ENCODE measurements at regions not wholly inside any gene's neighbourhood (a gene's known extent, or its start where the extent isn't known, plus 50 kb on each side); places are given as distances from the start of the nearest gene placed in this dataset.
"Not testable (repeated sequence)": the region's sequence is repeated elsewhere in the genome, so short reads cannot be mapped to it uniquely, and the experiment has no call there.

GRCh38 chr1:221983444-221983843 is 241.6 kb upstream of the DUSP10 start:
- no peak for DNase-seq

GRCh38 chr1:221981461-221981860 is 239.6 kb upstream of the DUSP10 start:
- no peak for DNase-seq

DNA sequence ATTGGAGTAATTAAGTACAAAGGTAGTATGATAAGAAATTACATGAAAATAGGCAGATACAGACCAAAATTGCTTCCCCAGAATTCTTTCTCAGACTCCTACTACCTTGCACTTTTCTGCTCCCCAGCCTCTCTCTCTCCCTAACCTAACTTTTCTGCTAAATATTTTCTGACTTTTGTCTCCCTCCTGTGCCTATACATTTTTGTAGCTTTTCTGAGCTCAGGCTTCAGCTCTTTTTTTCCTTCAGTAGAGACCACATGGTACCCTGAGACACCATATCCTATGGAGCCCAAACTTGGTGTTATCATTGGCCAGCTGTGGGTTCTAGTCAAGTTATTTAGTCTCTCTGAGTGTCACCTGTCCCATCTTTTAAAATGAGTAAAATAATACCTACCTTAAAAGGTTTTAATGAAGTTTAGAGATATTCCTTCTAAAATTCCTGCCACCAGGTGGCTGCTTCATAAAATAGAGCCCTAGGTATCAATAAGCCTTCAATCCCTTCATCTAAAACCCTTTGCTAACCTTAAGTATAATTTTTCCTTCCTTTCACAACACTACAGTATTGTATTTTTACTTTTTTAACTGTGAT is 237.6 kb upstream of the DUSP10 start:
- DNase-seq = no peak

DNA sequence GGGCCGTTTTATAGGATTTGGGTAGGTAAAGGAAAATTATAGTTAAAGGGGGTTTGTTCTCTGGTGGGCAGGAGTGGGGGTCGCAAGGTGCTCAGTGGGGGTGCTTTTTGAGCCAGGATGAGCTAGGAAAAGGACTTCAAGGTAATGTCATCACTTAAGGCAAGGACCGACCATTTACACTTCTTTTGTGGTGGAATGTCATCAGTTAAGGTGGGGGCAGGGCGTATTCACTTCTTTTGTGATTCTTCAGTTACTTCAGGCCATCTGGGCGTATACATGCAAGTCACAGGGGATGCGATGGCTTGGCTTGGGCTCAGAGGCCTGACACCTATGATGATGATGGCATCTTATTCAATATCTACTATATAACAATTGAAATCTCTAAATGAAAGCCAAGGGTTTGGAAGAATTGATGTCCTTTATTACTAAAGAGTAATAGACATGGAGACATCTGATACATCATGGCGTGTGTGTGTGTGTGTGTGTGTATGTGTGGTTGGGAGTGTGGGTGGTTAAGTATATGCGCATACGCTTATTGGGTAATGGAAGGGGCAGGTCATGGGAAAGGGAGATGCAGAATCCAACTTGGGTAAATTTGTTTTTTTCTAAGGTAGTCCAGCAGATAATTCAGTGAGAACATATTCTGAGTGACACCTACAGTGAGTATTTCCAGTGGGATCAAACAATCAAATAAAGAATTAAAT is 236.9 kb upstream of the DUSP10 start:
- not testable (repeated sequence) for DNase-seq

- DNase-seq = not testable (repeated sequence)
Measured at GRCh38 chr1:221973787-221974186, 231.9 kb upstream of the DUSP10 start.

DNA sequence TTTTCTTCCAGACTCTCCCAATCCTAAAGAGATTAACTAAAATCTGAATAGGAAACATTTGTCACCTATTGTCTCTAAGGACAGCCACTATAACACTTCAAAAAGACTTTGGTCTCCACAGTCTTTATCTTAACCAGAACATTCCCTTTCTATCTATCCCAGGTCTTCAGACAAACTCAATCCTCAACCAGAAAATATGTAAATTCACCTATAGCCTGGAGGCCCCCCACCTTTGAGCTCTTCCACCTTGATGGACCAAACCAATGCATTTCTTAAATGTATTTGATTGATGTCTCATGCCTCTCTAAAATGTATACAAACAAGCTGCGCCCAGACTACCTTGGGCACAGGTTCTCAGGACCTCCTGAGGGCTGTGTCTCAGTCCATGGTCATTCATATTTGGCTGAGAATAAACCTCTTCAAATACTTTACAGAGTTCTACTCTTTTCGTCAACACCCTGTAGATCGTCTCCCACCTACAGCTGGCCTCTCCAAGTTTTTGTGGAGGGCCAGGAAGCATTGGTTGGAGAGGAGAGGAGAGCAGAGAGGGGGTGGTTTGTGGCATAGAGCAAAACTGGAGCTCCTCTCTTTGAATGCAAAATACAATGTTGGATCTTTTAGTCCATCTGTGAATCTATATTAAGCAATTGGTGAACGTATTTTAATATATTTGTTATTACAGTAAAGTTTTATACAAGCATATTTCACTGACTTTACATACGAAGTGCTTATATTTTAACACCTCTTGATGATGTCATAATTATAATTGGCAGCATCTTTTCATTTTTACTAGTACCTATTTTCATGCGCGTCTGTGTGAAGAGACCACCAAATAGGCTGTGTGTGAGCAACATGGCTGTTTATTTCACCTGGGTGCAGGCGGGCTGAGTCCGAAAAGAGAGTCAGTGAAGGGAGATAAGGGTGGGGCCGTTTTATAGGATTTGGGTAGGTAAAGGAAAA is 230.7 kb upstream of the DUSP10 start:
- no peak for DNase-seq

- DNase-seq = not testable (repeated sequence)
Measured at GRCh38 chr1:221971035-221971434, 229.1 kb upstream of the DUSP10 start.

DNA sequence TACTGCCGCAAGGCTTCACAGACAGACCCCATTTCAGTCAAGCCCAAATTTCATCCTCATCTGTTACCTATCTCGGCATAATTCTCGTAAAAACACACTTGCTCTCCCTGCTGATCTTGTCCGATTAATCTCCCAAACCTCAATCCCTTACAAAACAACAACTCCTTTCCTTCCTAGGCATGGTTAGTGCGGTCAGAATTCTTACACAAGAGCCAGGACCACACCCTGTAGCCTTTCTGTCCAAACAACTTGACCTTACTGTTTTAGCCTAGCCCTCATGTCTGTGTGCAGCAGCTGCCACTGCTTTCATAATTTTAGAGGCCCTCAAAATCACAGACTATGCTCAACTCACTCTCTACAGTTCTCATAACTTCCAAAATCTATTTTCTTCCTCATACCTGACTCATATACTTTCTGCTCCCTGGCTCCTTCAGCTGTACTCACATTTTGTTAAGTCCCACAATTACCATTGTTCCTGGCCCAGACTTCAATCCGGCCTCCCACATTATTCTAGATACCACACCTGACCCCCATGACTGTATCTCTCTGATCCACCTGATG is 227.5 kb upstream of the DUSP10 start:
- not testable (repeated sequence) for DNase-seq

- DNase-seq = not testable (repeated sequence)
Measured at GRCh38 chr1:221967538-221967937, 225.6 kb upstream of the DUSP10 start.

- not testable (repeated sequence) for DNase-seq
Measured at GRCh38 chr1:221966888-221967287, 225.0 kb upstream of the DUSP10 start.

DNA sequence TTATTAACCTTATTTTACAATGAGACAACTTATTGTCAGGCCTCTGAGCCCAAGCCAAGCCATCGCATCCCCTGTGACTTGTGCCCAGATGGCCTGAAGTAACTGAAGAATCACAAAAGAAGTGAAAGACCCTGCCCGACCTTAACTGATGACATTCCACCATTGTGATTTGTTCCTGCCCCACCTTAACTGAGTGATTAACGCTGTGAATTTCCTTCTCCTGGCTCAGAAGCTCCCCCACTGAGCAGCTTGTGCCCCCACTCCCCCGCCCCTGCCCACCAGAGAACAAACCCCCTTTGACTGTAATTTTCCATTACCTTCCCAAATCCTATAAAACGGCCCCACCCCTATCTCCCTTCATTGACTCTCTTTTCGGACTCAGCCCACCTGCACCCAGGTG is 224.0 kb upstream of the DUSP10 start:
- not testable (repeated sequence) for DNase-seq

DNA sequence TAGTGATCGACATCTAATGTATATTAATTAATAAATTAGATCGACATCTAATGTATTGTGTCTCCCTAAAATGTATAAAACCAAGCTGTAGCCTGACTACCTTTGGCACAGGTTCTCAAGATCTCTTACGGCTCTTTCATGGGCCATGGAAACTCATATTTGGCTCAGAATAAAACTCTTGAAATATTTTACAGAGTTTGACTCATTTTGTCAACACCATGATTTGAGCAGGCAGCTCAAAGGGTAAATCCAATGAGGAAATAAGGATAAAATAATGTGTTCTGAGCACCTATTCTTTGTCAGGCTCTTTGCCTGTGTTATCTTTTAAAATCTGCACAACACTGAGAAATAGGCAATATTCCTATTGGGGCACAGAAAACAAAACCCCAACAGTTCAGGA is 223.4 kb upstream of the DUSP10 start:
- no peak for DNase-seq

DNA sequence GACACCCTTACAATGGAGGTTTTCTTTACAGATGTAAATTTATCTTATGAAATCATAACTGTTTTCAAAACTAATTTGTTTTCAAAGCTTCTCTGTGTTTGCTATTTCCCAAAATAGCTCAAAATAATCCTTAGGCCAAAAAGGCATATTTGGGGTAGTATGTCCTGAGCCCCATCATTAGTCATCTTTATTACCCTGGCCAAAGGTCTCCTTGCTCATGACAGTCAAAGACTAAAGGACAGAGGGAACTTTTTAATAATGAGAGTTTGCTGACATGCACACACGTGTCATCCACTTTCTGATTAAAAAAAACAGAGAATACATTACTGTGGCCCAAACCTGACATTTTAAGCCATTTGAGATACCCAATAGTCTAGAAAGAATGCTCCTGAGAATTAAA is 221.9 kb upstream of the DUSP10 start:
- no peak for DNase-seq

DNA sequence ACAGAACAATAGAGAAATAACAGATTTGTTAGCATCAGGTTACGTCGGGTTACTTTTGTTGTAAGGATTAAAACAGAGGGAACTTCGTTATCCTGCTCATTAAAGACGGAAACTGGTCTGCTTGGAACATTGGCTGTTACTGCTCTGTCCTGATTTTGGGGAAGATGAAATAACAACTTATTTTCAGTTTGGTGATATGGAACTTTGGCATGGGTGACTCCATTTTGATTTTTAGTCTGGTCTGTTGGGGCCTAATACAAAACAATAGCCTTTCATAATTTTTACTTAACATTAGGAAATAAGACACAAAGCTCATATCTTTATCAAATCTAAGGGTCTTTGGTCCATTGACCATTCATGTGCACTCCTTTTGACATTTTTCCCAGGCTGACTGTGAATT is 220.5 kb upstream of the DUSP10 start:
- DNase-seq = no peak

- DNase-seq = peak; percentile 69
Measured at GRCh38 chr1:221961532-221962292, 219.8 kb upstream of the DUSP10 start.

- DNase-seq = not testable (repeated sequence)
Measured at GRCh38 chr1:221958161-221958562, 216.3 kb upstream of the DUSP10 start.

GRCh38 chr1:221957350-221957749 is 215.5 kb upstream of the DUSP10 start:
- DNase-seq = not testable (repeated sequence)

DNA sequence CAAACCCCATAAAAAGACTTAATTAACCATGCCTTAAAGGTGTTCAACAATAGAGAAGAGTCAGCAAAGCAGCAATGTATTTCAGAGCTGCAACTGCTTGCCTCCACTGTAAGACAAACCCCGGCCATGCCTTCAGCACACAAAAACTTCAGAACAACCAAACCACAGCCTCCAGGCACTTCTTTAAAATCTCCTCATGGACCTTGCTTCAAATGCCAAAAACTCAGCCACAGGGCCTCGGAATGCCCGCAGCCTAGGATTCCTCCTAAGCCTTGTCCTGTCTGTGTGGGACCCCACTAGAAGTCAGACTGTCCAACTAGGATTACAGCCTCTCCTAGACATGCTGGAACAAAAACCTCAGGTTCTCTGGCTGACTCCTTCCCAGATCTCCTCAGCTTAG is 208.1 kb upstream of the DUSP10 start:
- no peak for DNase-seq

GRCh38 chr1:221948459-221948858 is 206.6 kb upstream of the DUSP10 start:
- DNase-seq = no peak

DNA sequence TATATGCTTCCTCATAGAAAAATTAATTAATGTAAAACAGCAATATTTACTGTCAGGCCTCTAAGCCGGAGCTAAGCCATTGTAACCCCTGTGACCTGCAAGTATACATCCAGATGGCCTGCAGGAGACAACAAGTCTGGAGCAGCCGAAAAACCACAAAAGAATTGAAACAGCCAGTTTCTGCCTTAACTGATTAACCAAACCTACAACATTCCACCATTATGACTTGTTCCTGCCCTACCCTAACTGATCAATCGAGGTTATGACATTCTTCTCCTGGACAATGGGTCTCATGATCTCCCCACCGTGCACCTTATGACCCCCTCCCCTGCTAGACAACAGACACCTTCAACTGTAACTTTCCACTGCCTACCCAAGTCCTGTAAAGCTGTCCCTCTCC is 205.8 kb upstream of the DUSP10 start:
- DNase-seq = no peak

DNA sequence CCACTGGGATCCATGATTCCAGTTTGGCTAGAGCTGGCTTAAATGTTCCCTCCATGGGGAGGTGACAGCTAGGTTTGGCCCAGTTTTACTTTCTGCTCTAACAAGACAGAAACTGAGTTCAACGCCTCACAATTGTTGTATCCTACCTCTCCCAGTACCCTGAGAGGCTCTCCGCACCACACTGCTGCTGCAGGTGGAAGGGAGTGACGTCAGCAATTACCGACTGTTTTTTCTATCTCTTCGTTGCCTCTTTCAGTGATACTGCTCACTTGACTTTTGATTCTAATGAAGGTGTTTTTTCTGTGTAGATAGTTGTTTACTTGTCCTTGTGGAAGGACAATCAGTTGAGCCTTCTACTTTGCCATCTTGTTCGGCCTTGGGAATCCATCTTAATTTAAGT is 204.9 kb upstream of the DUSP10 start:
- DNase-seq = no peak

- no peak for DNase-seq
Measured at GRCh38 chr1:221945669-221946068, 203.8 kb upstream of the DUSP10 start.
